DOHH2 (cell line): ENCODE measurements at regions not wholly inside any gene's neighbourhood (a gene's known extent, or its start where the extent isn't known, plus 50 kb on each side); places are given as distances from the start of the nearest gene placed in this dataset.

ENCODE experiments used
- H3F3A ChIP-seq: fragments of 200-600 bp; sonication (generic), shearing (Covaris generic); 2 replicates; pipeline ENCODE4 v1.6.0; 2016; ENCODE audit warnings: antibody characterized with exemption, mild to moderate bottlenecking; ENCODE audit not compliant: control insufficient read depth, insufficient read depth
- H3K27ac ChIP-seq: fragments of 200-600 bp; sonication (generic); 2 replicates; pipeline ENCODE4 v1.5.1; 2014; ENCODE audit warnings: low read depth, mild to moderate bottlenecking, low read length, moderate library complexity
- H3K27me3 ChIP-seq: fragments of 200-600 bp; sonication (generic); 2 replicates; pipeline ENCODE4 v1.6.1; 2014; ENCODE audit warnings: mild to moderate bottlenecking, low read length, mixed read lengths; ENCODE audit not compliant: control insufficient read depth
- H3K36me3 ChIP-seq: fragments of 200-600 bp; sonication (generic); 2 replicates; pipeline ENCODE4 v1.6.1; 2014; ENCODE audit warnings: mild to moderate bottlenecking, low read length, moderate library complexity, mixed read lengths; ENCODE audit not compliant: control insufficient read depth
- H3K4me1 ChIP-seq: fragments of 200-600 bp; sonication (generic); 2 replicates; pipeline ENCODE4 v1.6.1; 2014; ENCODE audit warnings: mild to moderate bottlenecking, low read length, mixed read lengths; ENCODE audit not compliant: control insufficient read depth
- H3K4me2 ChIP-seq: fragments of 200-600 bp; sonication (generic); 2 replicates; pipeline ENCODE4 v1.6.0; 2014; ENCODE audit warnings: mild to moderate bottlenecking, low read length, moderate library complexity
- H3K4me3 ChIP-seq: fragments of 200-600 bp; sonication (generic); 2 replicates; pipeline ENCODE4 v1.5.1; 2014; ENCODE audit warnings: mild to moderate bottlenecking, low read length, mixed read lengths
- H3K79me2 ChIP-seq: fragments of 200-600 bp; sonication (generic); 2 replicates; pipeline ENCODE4 v1.6.1; 2014; ENCODE audit warnings: mild to moderate bottlenecking, low read length, mixed read lengths; ENCODE audit not compliant: control insufficient read depth
- H3K9me2 ChIP-seq: fragments of 200-600 bp; sonication (generic); replicated peaks from 2 replicates; pipeline ENCODE4 v1.6.1; 2014; ENCODE audit warnings: mild to moderate bottlenecking, low read length, mixed read lengths; ENCODE audit not compliant: control insufficient read depth
- H3K9me3 ChIP-seq: fragments of 200-600 bp; sonication (generic); 2 replicates; pipeline ENCODE4 v1.6.1; 2014; ENCODE audit warnings: antibody characterized with exemption, low read length, mixed read lengths; ENCODE audit not compliant: control insufficient read depth, insufficient read depth
- H4K20me1 ChIP-seq: fragments of 200-600 bp; sonication (generic); 2 replicates; pipeline ENCODE4 v1.6.0; 2014; ENCODE audit warnings: low read depth, mild to moderate bottlenecking, antibody characterized with exemption, low read length, moderate library complexity; ENCODE audit not compliant: control insufficient read depth, insufficient read depth
- CTCF ChIP-seq: fragments of 200-600 bp; sonication (generic); IDR thresholded peaks from one replicate; pipeline ENCODE4 v1.5.1; 2014; ENCODE audit warnings: antibody characterized with exemption, mild to moderate bottlenecking, low read depth, low read length; ENCODE audit not compliant: poor library complexity, severe bottlenecking
- EZH2phosphoT487 ChIP-seq: fragments of 200-600 bp; sonication (generic); IDR thresholded peaks from 2 replicates; pipeline ENCODE4 v1.6.1; 2017; ENCODE audit warnings: borderline replicate concordance, mild to moderate bottlenecking, antibody characterized with exemption, low read length, moderate library complexity, mixed read lengths

- Histone ChIP-seq H3K4me1 (no peaks in the 10 kb centered on the region), H3K9me3 (no peaks in the 10 kb centered on the region), H3K4me3 (no peak overlapping the region), H4K20me1 (no peaks in the 10 kb centered on the region), H3K79me2 (no peaks in the 10 kb centered on the region), H3F3A (no peaks in the 10 kb centered on the region), H3K36me3 (no peaks in the 10 kb centered on the region), H3K4me2 (no peak overlapping the region), H3K27ac (no peak overlapping the region), H3K9me2 (no peaks in the 10 kb centered on the region), H3K27me3 (no peaks in the 10 kb centered on the region)
- TF ChIP-seq CTCF (no peak), EZH2phosphoT487 (no peak)
Observed at GRCh38 chr3:117660941-117661817, 951.6 kb downstream of the TUSC7 start.

GRCh38 chr3:117661818-117662095 is 952.2 kb downstream of the TUSC7 start:
- TF ChIP-seq CTCF (no peak), EZH2phosphoT487 (no peak)
- Histone ChIP-seq H3F3A (no peaks in the 10 kb centered on the region), H3K79me2 (no peaks in the 10 kb centered on the region), H3K4me3 (no peak overlapping the region), H4K20me1 (no peaks in the 10 kb centered on the region), H3K9me3 (no peaks in the 10 kb centered on the region), H3K27me3 (no peaks in the 10 kb centered on the region), H3K36me3 (no peaks in the 10 kb centered on the region), H3K4me2 (no peak overlapping the region), H3K9me2 (no peaks in the 10 kb centered on the region), H3K4me1 (no peaks in the 10 kb centered on the region), H3K27ac (no peak overlapping the region)

GRCh38 chr3:117665296-117665695 is 955.7 kb downstream of the TUSC7 start:
- no peaks in the 10 kb centered on the region for H3K36me3 ChIP-seq
- H3K4me3 ChIP-seq: no peak overlapping the region
- no peak overlapping the region for H3K4me2 ChIP-seq
- no peaks in the 10 kb centered on the region for H3F3A ChIP-seq
- no peaks in the 10 kb centered on the region for H3K79me2 ChIP-seq
- H4K20me1 ChIP-seq: no peaks in the 10 kb centered on the region
- TF ChIP-seq CTCF: no peak
- no peak for TF ChIP-seq EZH2phosphoT487
- H3K27ac ChIP-seq: no peak overlapping the region
- H3K4me1 ChIP-seq: no peaks in the 10 kb centered on the region
- no peaks in the 10 kb centered on the region for H3K9me3 ChIP-seq
- no peaks in the 10 kb centered on the region for H3K27me3 ChIP-seq
- no peaks in the 10 kb centered on the region for H3K9me2 ChIP-seq
